ENCODE measurements at regions not wholly inside any gene's neighbourhood (a gene's known extent, or its start where the extent isn't known, plus 50 kb on each side); places are given as distances from the start of the nearest gene placed in this dataset.

- Mint-ChIP-seq H3K4me1 (ENCODE audit: low read depth) (no peaks in the 10 kb centered on the region), H3K36me3 (ENCODE audit: insufficient read depth) (no peaks in the 10 kb centered on the region), H3K27ac (no peak overlapping the region), H3K27me3 (peaks cover 12% of the 10 kb centered on the region), H3K9me3 (ENCODE audit: low read depth) (no peaks in the 10 kb centered on the region), H3K4me3 (ENCODE audit: low read depth) (no peak overlapping the region)
- TF ChIP-seq CTCF (IDR thresholded peaks at IDR 0.05; ENCODE audit: unreplicated experiment), result no peak
- DNase-seq (ENCODE audit: low spot score, unreplicated experiment), result no peak
Measured at GRCh38 chr10:124315591-124316270, 103.0 kb downstream of the OAT start.

- Mint-ChIP-seq H3K36me3 (ENCODE audit: insufficient read depth) (no peaks in the 10 kb centered on the region), H3K4me1 (ENCODE audit: low read depth) (no peaks in the 10 kb centered on the region), H3K27ac (no peak overlapping the region), H3K4me3 (ENCODE audit: low read depth) (no peak overlapping the region), H3K9me3 (ENCODE audit: low read depth) (no peaks in the 10 kb centered on the region), H3K27me3 (peaks cover 17% of the 10 kb centered on the region)
- TF ChIP-seq CTCF (IDR thresholded peaks at IDR 0.05; ENCODE audit: unreplicated experiment), result no peak
- no peak for DNase-seq (ENCODE audit: low spot score, unreplicated experiment)
Measured at GRCh38 chr10:124313374-124313773, 105.3 kb downstream of the OAT start.

GRCh38 chr10:124308811-124309210 lies 109.9 kb downstream of the OAT start:
- H3K27me3 Mint-ChIP-seq, result peaks cover 8% of the 10 kb centered on the region
- no peak overlapping the region for H3K4me3 Mint-ChIP-seq (ENCODE audit: low read depth)
- no peaks in the 10 kb centered on the region for H3K4me1 Mint-ChIP-seq (ENCODE audit: low read depth)
- DNase-seq (ENCODE audit: low spot score, unreplicated experiment), result no peak
- H3K27ac Mint-ChIP-seq, result no peak overlapping the region
- H3K36me3 Mint-ChIP-seq (ENCODE audit: insufficient read depth), result no peaks in the 10 kb centered on the region
- TF ChIP-seq CTCF (IDR thresholded peaks at IDR 0.05; ENCODE audit: unreplicated experiment), result no peak
- no peaks in the 10 kb centered on the region for H3K9me3 Mint-ChIP-seq (ENCODE audit: low read depth)

GRCh38 chr10:124308056-124308645 lies 110.6 kb downstream of the OAT start:
- Mint-ChIP-seq H3K27me3 (peaks cover 8% of the 10 kb centered on the region), H3K4me1 (ENCODE audit: low read depth) (no peaks in the 10 kb centered on the region), H3K4me3 (ENCODE audit: low read depth) (no peak overlapping the region), H3K9me3 (ENCODE audit: low read depth) (no peaks in the 10 kb centered on the region), H3K27ac (no peak overlapping the region), H3K36me3 (ENCODE audit: insufficient read depth) (no peaks in the 10 kb centered on the region)
- DNase-seq (ENCODE audit: low spot score, unreplicated experiment), result no peak
- no peak for TF ChIP-seq CTCF (IDR thresholded peaks at IDR 0.05; ENCODE audit: unreplicated experiment)

- Mint-ChIP-seq H3K4me1 (ENCODE audit: low read depth) (no peaks in the 10 kb centered on the region), H3K9me3 (ENCODE audit: low read depth) (no peaks in the 10 kb centered on the region), H3K4me3 (ENCODE audit: low read depth) (no peak overlapping the region), H3K27me3 (peaks cover 8% of the 10 kb centered on the region), H3K36me3 (ENCODE audit: insufficient read depth) (no peaks in the 10 kb centered on the region), H3K27ac (no peak overlapping the region)
- DNase-seq (ENCODE audit: low spot score, unreplicated experiment), result no peak
- no peak for TF ChIP-seq CTCF (IDR thresholded peaks at IDR 0.05; ENCODE audit: unreplicated experiment)
Measured at GRCh38 chr10:124307591-124307990, 111.1 kb downstream of the OAT start.
